HEK293T (cell line): ENCODE measurements at regions not wholly inside any gene's neighbourhood (a gene's known extent, or its start where the extent isn't known, plus 50 kb on each side); places are given as distances from the start of the nearest gene placed in this dataset.
"Not testable (repeated sequence)": the region's sequence is repeated elsewhere in the genome, so short reads cannot be mapped to it uniquely, and the experiment has no call there.

Experiments
- CTCF ChIA-PET: fragments of 350-600 bp; formaldehyde crosslinking; extraction: SDS; loops from one replicate; lab custom pipeline; 2021; ENCODE audit warnings: antibody characterized with exemption, inconsistent platforms; lab: Yijun Ruan, JAX
- POLR2A ChIA-PET: fragments of 350-600 bp; formaldehyde crosslinking; extraction: SDS; loops from one replicate; lab custom pipeline; 2020; ENCODE audit warnings: antibody characterized with exemption, inconsistent platforms; lab: Yijun Ruan, JAX
- DNase-seq: peaks from one replicate; pipeline ENCODE4 v3.0.0; 2012; ENCODE audit warnings: mixed read lengths; ENCODE audit errors: extremely low spot score
- ARNT ChIP-seq: fragments of 450-650 bp; IDR thresholded peaks from 2 replicates; pipeline ENCODE4 v1.6.1; 2017; ENCODE audit warnings: mild to moderate bottlenecking
- BHLHE40 ChIP-seq: fragments of 450-650 bp; IDR thresholded peaks from 2 replicates; pipeline ENCODE4 v1.6.1; 2016; ENCODE audit warnings: mild to moderate bottlenecking, moderate library complexity, borderline replicate concordance
- CTBP1 ChIP-seq: fragments of 450-650 bp; IDR thresholded peaks from 2 replicates; pipeline ENCODE4 v1.6.1; 2016; ENCODE audit warnings: borderline replicate concordance
- ELF4 ChIP-seq: fragments of 450-650 bp; IDR thresholded peaks from 2 replicates; pipeline ENCODE4 v1.6.1; 2017; ENCODE audit warnings: antibody characterized with exemption
- FOXA1 ChIP-seq: fragments of 450-650 bp; IDR thresholded peaks from 2 replicates; pipeline ENCODE4 v1.6.1; 2016; ENCODE audit warnings: mild to moderate bottlenecking
- FOXK2 ChIP-seq: fragments of 450-650 bp; IDR thresholded peaks from 2 replicates; pipeline ENCODE4 v1.6.1; 2016; ENCODE audit warnings: mild to moderate bottlenecking
- FOXM1 ChIP-seq: fragments of 450-650 bp; IDR thresholded peaks from 2 replicates; pipeline ENCODE4 v1.6.1; 2017; ENCODE audit warnings: mild to moderate bottlenecking, borderline replicate concordance
- HDGF ChIP-seq: fragments of 450-650 bp; IDR thresholded peaks from 2 replicates; pipeline ENCODE4 v1.6.1; 2017; ENCODE audit warnings: antibody characterized with exemption, borderline replicate concordance
- L3MBTL2 ChIP-seq: fragments of 450-650 bp; conservative IDR thresholded peaks from 2 replicates; pipeline ENCODE4 v1.6.1; 2016; ENCODE audit warnings: mild to moderate bottlenecking
- LEF1 ChIP-seq: fragments of 450-650 bp; IDR thresholded peaks from 2 replicates; pipeline ENCODE4 v1.6.1; 2017; ENCODE audit warnings: mild to moderate bottlenecking, borderline replicate concordance
- NFRKB ChIP-seq: fragments of 450-650 bp; IDR thresholded peaks from 2 replicates; pipeline ENCODE4 v1.6.1; 2016; ENCODE audit warnings: mild to moderate bottlenecking, moderate library complexity
- SP1 ChIP-seq: fragments of 450-650 bp; IDR thresholded peaks from 2 replicates; pipeline ENCODE4 v1.6.1; 2017
- SUZ12 ChIP-seq: fragments of 450-650 bp; IDR thresholded peaks from 2 replicates; pipeline ENCODE4 v1.6.1; 2016; ENCODE audit warnings: mild to moderate bottlenecking
- TARDBP ChIP-seq: fragments of 450-650 bp; IDR thresholded peaks from 2 replicates; pipeline ENCODE4 v1.6.1; 2016
- ZNF384 ChIP-seq: fragments of 450-650 bp; IDR thresholded peaks from 2 replicates; pipeline ENCODE4 v1.6.1; 2016
- TF ChIP-seq, protein P1 (sequence below): fragments of 450-650 bp; IDR thresholded peaks from 2 replicates; pipeline ENCODE4 v1.6.1; 2016

DNA sequence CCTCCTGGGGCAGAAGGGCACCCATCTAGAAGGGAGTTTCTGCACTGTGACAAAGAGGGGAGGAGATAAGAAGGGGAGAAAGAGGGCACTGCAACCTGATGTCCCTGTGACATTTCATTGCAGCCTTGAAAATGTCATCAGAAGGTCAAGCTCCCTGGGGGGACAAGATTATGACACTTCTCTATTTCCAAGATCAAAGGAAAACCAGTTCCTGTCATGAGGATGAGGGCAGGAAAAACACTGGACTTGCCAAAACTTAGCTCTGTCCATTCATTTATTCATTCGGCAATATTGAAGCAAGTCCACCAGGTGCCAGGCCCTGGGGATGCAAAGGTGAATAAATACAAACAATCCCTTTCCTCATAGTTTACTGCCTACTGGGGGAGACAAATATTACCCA is 138.4 kb upstream of the CDKN3 start:
- ChIA-PET CTCF (no interaction called here), POLR2A (no interaction called here)

GRCh38 chr14:54259821-54260220 is 137.0 kb upstream of the CDKN3 start:
- DNase-seq = no peak
- TF ChIP-seq ZNF384 (no peak), SP1 (no peak), ELF4 (no peak), CTBP1 (no peak), TARDBP (no peak), ARNT (no peak), HDGF (no peak), BHLHE40 (no peak), LEF1 (no peak), FOXK2 (no peak), FOXM1 (no peak), L3MBTL2 (no peak)
- TF ChIP-seq, protein P1, sequence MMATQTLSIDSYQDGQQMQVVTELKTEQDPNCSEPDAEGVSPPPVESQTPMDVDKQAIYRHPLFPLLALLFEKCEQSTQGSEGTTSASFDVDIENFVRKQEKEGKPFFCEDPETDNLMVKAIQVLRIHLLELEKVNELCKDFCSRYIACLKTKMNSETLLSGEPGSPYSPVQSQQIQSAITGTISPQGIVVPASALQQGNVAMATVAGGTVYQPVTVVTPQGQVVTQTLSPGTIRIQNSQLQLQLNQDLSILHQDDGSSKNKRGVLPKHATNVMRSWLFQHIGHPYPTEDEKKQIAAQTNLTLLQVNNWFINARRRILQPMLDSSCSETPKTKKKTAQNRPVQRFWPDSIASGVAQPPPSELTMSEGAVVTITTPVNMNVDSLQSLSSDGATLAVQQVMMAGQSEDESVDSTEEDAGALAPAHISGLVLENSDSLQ = no peak
- CTCF ChIA-PET = no interaction called here
- POLR2A ChIA-PET = no interaction called here

More for the DNA sequence above, 138.4 kb upstream of the CDKN3 start:
- TF ChIP-seq NFRKB (no peak), CTBP1 (no peak), BHLHE40 (no peak), LEF1 (no peak), FOXK2 (no peak), SP1 (no peak), ARNT (no peak), L3MBTL2 (no peak), TARDBP (no peak), FOXM1 (no peak), ELF4 (no peak), ZNF384 (no peak), HDGF (no peak), FOXA1 (no peak), SUZ12 (no peak)
- TF ChIP-seq, protein P1 = no peak
- no peak for DNase-seq

DNA sequence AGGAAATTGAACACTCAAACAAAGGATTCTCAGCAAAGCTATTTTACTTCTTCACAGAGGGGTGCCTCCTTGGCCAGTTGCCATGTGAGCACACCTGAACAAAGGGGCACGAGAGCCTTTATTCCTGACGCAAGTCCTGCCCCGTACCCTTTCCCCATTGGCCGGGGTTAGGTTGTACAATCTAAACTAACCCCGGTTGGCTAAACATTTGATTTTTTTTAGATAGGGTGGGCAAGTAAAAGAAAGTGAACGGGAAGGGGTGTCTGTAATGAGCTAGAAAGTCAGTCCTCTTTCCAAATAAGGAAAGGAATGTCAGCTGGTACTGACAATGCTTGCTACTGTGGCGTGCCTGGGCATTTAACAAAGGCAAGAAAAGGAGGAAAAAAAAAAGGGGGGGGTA is 135.5 kb upstream of the CDKN3 start:
- ChIA-PET CTCF (no interaction called here), POLR2A (no interaction called here)
- TF ChIP-seq NFRKB = no peak
- no peak for TF ChIP-seq LEF1
- TF ChIP-seq ARNT = no peak
- no peak for TF ChIP-seq FOXA1
- no peak for TF ChIP-seq HDGF
- no peak for TF ChIP-seq ZNF384
- no peak for TF ChIP-seq L3MBTL2
- no peak for TF ChIP-seq ELF4
- no peak for TF ChIP-seq FOXM1
- TF ChIP-seq SUZ12 = no peak
- no peak for TF ChIP-seq SP1
- TF ChIP-seq, protein P1 = no peak
- TF ChIP-seq BHLHE40 = no peak
- TF ChIP-seq TARDBP = no peak
- no peak for TF ChIP-seq CTBP1
- DNase-seq = no peak

DNA sequence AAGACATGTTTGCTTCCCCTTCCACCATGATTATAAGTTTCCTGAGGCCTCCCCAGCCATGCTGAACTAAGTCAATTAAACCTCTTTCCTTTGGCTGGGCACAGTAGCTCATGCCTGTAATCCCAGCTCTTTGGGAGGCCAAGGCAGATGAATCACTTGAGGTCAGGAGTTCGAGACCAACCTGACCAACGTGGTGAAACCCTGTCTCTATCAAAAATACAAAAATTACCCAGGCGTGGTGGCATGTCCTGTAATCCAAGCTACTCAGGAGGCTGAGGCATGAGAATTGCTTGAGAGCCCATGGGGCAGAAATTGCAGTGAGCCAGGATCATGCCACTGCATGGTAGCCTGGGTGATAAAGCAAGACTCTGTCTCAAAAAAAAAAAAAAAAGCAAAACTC is 130.2 kb upstream of the CDKN3 start:
- CTCF ChIA-PET, POLR2A ChIA-PET, DNase-seq: not testable (repeated sequence)

DNA sequence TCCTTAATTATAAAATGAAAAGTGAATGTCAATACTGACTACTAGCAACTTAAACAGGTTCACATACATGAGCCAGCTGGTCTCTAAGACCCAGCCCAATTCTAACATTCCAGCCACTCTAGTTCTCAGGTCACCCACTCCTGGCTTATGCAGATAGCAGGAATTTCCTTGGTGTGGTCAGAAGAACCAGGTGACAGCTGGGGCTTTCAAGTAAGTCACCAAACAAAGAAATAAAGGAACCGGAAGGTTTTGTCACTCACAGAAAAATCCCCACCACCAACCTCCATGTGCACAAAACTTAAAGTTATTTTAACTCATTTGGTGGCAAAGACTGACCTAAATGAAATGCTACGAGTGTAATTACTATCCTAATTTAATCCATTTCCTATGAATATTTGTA is 129.6 kb upstream of the CDKN3 start:
- no peak for TF ChIP-seq FOXK2
- no peak for TF ChIP-seq ARNT
- no peak for TF ChIP-seq NFRKB
- TF ChIP-seq L3MBTL2 = no peak
- no peak for TF ChIP-seq FOXM1
- no peak for TF ChIP-seq SP1
- no peak for TF ChIP-seq TARDBP
- no peak for TF ChIP-seq CTBP1
- no peak for TF ChIP-seq FOXA1
- TF ChIP-seq HDGF = no peak
- TF ChIP-seq ZNF384 = no peak
- TF ChIP-seq ELF4 = no peak
- TF ChIP-seq, protein P1 = no peak
- no peak for TF ChIP-seq LEF1
- TF ChIP-seq SUZ12 = no peak
- CTCF ChIA-PET = no interaction called here
- POLR2A ChIA-PET = no interaction called here
- no peak for DNase-seq
